Fibroblast of villous mesenchyme (primary cell): ENCODE measurements at regions not wholly inside any gene's neighbourhood (a gene's known extent, or its start where the extent isn't known, plus 50 kb on each side); places are given as distances from the start of the nearest gene placed in this dataset.

Experiments
- DNase-seq: peaks from one replicate; pipeline ENCODE4 v3.0.0-alpha.2; 2010; ENCODE audit warnings: low read depth
- H3K4me3 ChIP-seq: 2 replicates; pipeline ENCODE4 v1.5.1; 2011; ENCODE audit warnings: low read depth, mild to moderate bottlenecking, low read length
- TF ChIP-seq, protein P1 (sequence below): IDR thresholded peaks from 2 replicates; pipeline ENCODE4 v1.5.1; 2012; ENCODE audit warnings: low read depth, mild to moderate bottlenecking, low read length; ENCODE audit not compliant: insufficient read depth

DNA sequence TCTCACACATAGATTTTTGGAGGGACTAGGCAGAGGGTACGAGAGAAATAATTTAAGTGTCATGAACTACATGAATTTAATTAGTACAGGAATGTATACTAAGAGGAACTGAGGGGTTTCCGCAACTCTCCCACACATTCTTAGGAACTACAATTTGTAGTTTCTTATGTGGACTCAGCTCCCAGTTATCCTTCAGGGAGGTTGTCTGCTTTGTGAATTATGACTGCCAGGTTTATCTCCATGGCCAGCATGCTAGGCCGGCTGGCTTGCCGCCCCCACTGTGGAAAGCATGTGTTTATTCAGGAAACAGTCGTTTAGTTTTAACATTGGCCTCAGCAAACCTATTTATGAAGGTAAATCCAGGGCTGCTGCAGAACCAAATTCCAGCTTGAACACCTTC lies 415.0 kb downstream of the KCTD16 start:
- TF ChIP-seq, protein P1, sequence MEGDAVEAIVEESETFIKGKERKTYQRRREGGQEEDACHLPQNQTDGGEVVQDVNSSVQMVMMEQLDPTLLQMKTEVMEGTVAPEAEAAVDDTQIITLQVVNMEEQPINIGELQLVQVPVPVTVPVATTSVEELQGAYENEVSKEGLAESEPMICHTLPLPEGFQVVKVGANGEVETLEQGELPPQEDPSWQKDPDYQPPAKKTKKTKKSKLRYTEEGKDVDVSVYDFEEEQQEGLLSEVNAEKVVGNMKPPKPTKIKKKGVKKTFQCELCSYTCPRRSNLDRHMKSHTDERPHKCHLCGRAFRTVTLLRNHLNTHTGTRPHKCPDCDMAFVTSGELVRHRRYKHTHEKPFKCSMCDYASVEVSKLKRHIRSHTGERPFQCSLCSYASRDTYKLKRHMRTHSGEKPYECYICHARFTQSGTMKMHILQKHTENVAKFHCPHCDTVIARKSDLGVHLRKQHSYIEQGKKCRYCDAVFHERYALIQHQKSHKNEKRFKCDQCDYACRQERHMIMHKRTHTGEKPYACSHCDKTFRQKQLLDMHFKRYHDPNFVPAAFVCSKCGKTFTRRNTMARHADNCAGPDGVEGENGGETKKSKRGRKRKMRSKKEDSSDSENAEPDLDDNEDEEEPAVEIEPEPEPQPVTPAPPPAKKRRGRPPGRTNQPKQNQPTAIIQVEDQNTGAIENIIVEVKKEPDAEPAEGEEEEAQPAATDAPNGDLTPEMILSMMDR = no peak
- DNase-seq = no peak
- H3K4me3 ChIP-seq = no peak overlapping the region

DNA sequence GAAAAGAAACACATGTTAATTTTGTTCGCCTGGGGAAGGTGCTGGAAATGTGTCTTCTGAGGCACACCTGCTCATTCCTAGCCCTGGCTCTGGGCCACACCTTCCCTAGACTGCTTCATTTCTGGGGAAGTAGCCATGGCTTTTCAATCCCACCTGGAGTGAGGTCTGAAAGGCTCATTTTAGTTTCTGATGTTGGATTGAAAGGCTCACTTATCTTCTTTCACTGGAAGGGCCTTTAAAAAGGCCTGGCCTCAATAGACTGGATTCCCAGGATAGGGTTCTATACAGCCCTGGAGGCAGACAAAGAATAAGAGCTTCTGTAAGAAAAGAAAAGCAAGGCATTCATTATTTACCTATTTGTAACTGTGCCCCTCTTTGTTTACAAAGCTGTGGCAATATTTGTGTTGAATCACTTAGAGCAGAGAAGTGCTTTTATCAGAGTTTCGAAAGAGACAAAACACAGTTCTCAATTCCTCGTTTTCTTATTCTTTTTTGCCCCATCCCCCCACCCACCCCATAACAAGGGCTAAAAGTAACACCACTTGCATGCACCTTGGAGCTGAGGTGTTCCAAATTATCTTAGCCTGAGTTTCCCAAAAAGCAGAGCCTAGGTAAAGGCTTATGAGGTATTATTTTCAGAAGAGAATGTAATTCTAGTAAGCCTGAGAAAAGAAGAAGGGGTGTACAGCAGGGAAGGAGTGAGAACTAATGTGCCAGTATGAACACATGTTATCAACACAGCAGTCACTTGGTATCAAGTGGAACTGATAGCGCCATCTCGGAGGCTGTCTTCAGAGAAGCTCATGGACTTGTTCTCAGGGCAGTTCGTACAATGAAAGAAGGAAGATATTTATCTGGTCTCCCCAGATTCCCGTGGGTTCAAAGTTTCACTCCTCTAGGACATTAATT lies 413.1 kb downstream of the KCTD16 start:
- no peak for DNase-seq
- TF ChIP-seq, protein P1 = no peak
- H3K4me3 ChIP-seq = no peak overlapping the region

DNA sequence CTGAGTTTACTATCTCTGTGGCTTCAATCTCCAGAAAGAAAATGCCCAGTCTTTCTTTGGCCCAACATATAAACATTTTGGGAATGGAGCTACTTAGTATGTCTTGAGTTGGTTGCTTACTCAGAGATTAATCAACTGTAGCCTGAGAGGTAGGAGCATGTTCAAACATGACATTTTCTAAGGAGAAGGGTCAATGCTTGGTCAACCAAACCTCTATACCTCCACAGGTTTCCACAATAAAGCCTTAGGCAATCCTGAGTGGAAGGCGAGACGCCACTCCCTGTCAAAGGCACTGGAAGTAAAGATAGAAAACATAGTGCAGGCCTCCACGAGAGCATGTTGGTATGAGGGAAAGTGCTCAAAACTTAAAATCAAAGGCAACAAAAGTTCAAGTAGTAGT lies 411.4 kb downstream of the KCTD16 start:
- H3K4me3 ChIP-seq = no peak overlapping the region
- no peak for DNase-seq
- TF ChIP-seq, protein P1 = no peak

DNA sequence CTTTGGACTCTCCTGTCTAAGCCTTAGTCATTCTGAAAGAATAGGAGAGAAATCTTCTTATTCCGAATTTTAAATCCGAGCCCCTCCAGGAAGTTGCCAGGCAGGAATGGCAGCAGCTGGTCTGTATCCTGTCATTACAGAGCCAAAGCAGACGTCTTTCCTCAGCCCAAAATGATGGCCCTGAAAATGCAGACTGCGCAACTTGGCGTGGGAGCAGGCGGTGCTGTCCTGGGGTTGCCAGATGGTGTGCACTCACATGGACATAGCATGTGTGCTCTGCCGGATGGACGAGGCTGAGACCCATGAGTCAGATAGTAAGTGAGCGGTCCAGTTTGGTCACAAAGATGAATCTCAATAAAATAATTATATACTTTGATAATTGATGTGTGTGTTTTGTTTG lies 410.4 kb downstream of the KCTD16 start:
- H3K4me3 ChIP-seq = no peak overlapping the region
- DNase-seq = no peak
- TF ChIP-seq, protein P1 = no peak

DNA sequence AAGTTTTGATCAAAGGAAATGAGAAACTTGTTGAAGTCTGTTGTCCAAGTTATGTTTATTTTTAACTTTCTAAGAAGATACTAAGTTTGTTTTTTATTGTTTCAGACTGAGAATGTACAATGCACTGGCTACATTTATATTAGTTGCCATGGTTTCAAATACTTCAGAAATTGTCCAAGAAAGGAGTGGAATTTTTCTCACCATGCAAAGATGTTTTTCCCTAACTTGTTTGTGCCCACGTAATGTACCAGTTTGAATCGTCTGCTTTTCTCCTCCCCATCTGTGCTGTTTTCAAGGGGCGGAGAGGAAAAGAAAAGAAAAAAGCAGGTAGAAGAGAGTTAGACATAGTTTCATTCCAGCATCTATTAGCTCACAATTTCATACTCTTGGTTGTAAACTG lies 407.0 kb downstream of the KCTD16 start:
- no peak overlapping the region for H3K4me3 ChIP-seq
- DNase-seq = no peak
- TF ChIP-seq, protein P1 = no peak

DNA sequence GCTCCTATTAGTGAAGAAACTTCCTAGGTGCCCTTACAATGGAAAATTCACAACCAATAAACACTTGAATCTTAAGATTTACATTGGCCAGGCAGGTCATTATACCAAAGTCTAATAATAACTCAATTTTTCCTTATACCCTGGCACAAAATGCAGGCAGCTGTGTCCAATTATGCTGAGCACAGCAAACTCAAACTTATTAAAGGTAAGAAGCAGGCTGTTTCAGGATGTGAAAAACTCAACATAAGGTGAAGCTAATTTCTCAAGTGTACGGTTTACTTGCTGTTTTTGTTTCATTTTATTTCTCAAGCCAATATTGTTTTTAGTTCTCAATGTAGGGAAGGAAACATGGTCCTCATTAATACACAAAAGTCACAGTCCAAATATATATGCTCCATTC lies 405.1 kb downstream of the KCTD16 start:
- TF ChIP-seq, protein P1 = no peak
- DNase-seq = no peak
- H3K4me3 ChIP-seq = no peak overlapping the region

DNA sequence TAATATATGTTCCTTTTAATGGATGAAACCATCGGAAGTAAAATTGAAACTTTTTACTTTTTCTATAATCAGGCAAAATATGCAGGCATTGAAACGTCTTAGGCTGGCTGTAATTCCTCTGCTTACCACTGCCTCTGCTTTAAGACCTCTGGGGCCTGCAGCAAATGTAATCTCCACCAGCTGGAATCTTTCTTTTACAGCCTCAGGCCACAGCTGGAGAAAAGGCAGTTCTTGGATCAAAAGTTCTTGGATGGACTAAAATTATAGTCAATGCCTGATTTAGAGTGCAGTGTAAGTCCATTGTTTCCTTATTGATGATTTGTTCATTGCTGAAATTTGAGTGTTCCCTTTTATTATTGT lies 396.7 kb downstream of the KCTD16 start:
- TF ChIP-seq, protein P1 = no peak
- peak; percentile 21 for DNase-seq
- H3K4me3 ChIP-seq = no peak overlapping the region
